ENCODE measurements at regions not wholly inside any gene's neighbourhood (a gene's known extent, or its start where the extent isn't known, plus 50 kb on each side); places are given as distances from the start of the nearest gene placed in this dataset.
"Not testable (repeated sequence)": the region's sequence is repeated elsewhere in the genome, so short reads cannot be mapped to it uniquely, and the experiment has no call there.

DNA sequence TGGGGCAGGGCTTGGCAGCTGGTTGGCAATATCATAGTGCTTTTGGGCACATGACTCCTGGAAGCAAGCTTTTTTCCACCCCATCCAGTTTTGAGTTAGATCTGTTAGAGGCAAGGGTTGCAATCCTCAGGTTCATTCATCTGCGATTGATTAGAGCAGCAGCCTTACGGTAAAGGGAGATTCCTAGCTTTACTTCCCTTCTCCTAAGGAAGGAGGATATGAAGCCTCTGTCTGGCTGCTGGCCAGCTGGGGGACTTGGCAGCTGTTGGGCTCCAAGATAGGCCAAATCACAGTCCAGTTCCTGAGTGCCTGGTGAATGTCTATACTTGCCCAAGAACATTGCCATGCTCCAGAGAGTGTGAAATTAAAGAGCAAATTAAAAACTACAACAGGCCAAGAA is 113.4 kb upstream of the CCNH start:
- no peaks in the 10 kb centered on the region for H3K4me1 ChIP-seq
- ATAC-seq (no peak), DNase-seq (no peak)
- TF ChIP-seq, protein P1, sequence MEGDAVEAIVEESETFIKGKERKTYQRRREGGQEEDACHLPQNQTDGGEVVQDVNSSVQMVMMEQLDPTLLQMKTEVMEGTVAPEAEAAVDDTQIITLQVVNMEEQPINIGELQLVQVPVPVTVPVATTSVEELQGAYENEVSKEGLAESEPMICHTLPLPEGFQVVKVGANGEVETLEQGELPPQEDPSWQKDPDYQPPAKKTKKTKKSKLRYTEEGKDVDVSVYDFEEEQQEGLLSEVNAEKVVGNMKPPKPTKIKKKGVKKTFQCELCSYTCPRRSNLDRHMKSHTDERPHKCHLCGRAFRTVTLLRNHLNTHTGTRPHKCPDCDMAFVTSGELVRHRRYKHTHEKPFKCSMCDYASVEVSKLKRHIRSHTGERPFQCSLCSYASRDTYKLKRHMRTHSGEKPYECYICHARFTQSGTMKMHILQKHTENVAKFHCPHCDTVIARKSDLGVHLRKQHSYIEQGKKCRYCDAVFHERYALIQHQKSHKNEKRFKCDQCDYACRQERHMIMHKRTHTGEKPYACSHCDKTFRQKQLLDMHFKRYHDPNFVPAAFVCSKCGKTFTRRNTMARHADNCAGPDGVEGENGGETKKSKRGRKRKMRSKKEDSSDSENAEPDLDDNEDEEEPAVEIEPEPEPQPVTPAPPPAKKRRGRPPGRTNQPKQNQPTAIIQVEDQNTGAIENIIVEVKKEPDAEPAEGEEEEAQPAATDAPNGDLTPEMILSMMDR (IDR thresholded peaks at IDR 0.05): no peak
- intact Hi-C loops (cut with DNase I): no loop called here
- no peak overlapping the region for H3K27ac ChIP-seq
- H3K36me3 ChIP-seq: no peaks in the 10 kb centered on the region
- H3K4me3 ChIP-seq: no peak overlapping the region
- no peaks in the 10 kb centered on the region for H3K27me3 ChIP-seq (ENCODE audit: low read depth)
- H3K9me3 ChIP-seq: no peaks in the 10 kb centered on the region

DNA sequence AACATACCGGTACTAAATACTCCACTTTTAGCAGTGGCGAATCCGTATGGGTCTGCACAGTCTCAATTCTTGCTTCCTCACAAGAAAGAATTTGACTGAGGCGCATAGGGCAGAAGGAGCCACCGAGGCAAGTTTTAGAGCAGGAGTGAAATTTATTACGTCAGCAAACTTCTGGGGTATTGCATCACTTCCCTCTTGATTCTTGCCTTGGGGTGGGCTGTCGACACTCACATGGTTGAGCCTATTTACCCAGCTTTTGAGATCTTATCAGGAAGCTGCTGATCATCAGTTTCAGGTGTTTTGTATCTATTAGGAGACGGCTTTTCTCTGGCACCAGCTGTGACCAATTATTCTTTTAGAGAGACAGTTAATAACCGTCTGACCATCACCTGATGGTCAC is 111.5 kb upstream of the CCNH start:
- H3K4me3 ChIP-seq: no peak overlapping the region
- no peak for ATAC-seq
- TF ChIP-seq, protein P1 (IDR thresholded peaks at IDR 0.05): no peak
- intact Hi-C loops (cut with DNase I): no loop called here
- H3K4me1 ChIP-seq: no peaks in the 10 kb centered on the region
- no peaks in the 10 kb centered on the region for H3K27me3 ChIP-seq (ENCODE audit: low read depth)
- H3K36me3 ChIP-seq: no peaks in the 10 kb centered on the region
- no peak for DNase-seq
- H3K27ac ChIP-seq: no peak overlapping the region
- no peaks in the 10 kb centered on the region for H3K9me3 ChIP-seq

DNA sequence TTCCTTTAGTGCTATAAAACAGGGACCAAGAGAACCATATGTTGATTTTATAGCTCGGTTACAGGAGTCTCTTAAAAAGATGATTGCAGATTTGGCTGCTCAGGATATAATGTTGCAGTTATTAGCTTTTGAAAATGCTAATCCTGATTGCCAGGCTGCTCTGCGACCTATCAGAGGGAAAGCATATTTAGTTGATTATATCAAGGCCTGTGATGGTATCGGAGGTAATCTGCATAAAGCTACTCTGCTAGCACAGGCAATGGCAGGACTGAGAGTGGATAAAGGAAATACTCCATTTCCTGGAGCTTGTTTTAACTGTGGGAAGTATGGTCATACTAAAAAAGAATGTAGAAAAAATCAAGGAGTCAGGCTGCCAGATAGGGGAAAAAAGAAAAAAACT is 99.0 kb upstream of the CCNH start:
- DNase-seq; H3K4me1 ChIP-seq; ATAC-seq; H3K4me3 ChIP-seq; H3K36me3 ChIP-seq; intact Hi-C loops (cut with DNase I); H3K9me3 ChIP-seq; H3K27ac ChIP-seq; H3K27me3 ChIP-seq (ENCODE audit: low read depth): not testable (repeated sequence)

DNA sequence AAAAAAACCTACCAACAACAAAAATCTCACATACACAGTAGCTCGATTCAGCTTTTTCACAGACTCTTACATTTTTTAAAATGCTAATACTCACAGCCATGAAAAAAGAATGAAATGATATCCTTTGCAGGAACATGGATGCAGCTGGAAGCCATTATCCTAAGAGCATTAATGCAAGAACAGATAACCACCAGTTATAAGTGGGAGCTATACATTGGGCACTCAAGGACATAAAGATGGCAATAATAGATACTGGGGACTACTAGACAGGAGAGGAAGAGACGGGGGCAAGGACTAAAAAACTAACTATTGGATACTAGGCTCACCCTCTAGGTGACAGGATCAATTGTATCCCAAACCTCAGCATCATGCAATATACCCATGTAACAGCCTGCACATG is 90.3 kb upstream of the CCNH start:
- no peaks in the 10 kb centered on the region for H3K9me3 ChIP-seq
- TF ChIP-seq, protein P1 (IDR thresholded peaks at IDR 0.05): no peak
- H3K36me3 ChIP-seq: no peaks in the 10 kb centered on the region
- DNase-seq (no peak), ATAC-seq (no peak)
- H3K27me3 ChIP-seq (ENCODE audit: low read depth): no peaks in the 10 kb centered on the region
- intact Hi-C loops (cut with DNase I): no loop called here
- H3K27ac ChIP-seq: no peak overlapping the region
- no peak overlapping the region for H3K4me3 ChIP-seq
- H3K4me1 ChIP-seq: no peaks in the 10 kb centered on the region

DNA sequence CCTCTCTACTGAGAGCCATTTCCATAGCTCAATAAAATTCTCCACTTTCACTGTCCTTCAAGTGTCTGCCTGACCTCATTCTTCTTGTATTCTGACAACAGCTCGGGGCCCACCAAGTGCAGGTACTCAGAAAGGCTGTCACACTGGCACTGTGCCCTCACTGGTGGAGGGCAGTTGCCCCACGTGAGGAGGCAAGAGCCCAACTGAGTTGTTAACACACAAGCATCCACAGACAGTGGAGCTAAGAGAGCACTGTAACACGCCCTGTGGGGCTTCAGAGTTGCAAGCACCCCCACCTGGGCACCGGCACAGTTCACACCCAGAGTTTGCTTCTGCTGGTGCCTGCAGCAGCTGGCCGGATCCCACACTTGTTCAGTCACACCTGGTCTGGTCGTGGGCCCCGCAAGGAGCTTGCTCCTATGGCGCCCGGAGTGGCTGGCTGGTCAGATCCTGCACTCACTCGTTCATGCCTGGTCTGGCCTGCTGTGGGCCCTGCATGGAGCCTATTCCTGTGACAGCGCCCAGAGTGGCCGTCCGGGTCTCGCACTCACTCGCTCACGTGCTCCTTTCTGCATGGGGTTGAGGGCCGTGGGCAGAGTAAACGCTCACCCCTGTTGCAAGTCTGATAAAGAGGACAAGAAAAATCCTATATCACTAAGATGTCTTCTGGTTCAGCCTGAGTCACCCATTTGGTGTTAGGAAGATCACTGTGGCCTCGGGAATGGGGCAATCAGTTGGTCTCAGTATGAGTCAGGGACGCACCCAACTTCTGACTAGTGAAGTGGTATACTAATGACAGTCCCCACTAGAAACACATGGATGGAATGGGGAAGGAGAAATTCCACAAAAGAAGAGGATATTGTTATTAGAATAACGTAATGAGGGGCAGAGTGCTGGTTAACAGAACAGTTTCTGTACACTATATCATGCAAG is 87.0 kb upstream of the CCNH start:
- no peak overlapping the region for H3K4me3 ChIP-seq
- intact Hi-C loops (cut with DNase I): no loop called here
- H3K27me3 ChIP-seq (ENCODE audit: low read depth): no peaks in the 10 kb centered on the region
- ATAC-seq: no peak
- no peaks in the 10 kb centered on the region for H3K36me3 ChIP-seq
- H3K9me3 ChIP-seq: no peaks in the 10 kb centered on the region
- no peak overlapping the region for H3K27ac ChIP-seq
- no peaks in the 10 kb centered on the region for H3K4me1 ChIP-seq
- TF ChIP-seq, protein P1 (IDR thresholded peaks at IDR 0.05): no peak
- DNase-seq: peak; percentile 40

All from lower lobe of right lung (tissue), 2 donors.